ENCODE measurements at regions not wholly inside any gene's neighbourhood (a gene's known extent, or its start where the extent isn't known, plus 50 kb on each side); places are given as distances from the start of the nearest gene placed in this dataset.

DNA sequence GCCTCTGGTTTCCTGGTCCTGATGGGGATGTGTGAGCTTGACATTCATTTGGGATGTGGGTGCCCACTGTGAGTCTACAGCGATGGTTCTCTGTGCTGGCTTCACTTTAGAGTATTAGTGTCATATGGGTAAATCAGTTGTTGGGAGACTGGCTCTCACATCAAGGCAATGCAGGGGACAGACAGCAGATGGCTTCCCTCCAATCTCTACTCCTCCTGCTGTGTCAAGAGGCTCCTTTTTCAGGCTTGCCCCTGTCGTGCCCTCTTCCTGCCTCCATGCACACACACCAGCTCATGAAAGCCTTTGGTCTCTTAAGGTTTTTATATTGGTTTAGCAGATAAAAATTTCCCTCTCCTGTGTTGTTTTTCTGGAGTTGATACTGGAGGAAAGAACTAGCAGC, 315.6 kb downstream of the RDH14 start:
- DNase-seq = no peak

DNA sequence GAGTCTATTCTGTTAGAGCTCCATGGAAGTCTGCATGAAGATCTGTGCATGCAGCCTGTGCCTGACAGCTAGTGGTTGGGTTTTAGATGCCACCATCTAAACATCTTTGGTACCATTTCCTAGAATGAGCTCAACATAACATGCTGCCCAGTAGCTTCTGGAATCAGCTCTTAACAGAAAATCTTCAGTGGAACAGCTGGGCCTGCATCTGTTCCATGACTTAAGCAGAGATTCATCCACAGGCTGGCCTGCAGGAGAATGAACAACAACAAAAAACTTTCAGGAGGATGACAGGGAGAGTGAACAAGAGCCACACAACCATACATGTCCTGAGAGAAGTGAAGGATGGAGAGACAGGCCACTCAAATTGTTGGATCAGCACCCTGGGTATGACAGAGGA, 316.6 kb downstream of the RDH14 start:
- DNase-seq = no peak

GRCh38 chr2:18242716-18243115, 317.7 kb downstream of the RDH14 start:
- DNase-seq = no peak

GRCh38 chr2:18238209-18238608, 322.2 kb downstream of the RDH14 start:
- no peak for DNase-seq

- DNase-seq = no peak
Observed at GRCh38 chr2:18237298-18237697, 323.2 kb downstream of the RDH14 start.

GRCh38 chr2:18232731-18233438, 327.6 kb downstream of the RDH14 start:
- no peak for DNase-seq

- no peak for DNase-seq
Observed at GRCh38 chr2:18230668-18231067, 329.8 kb downstream of the RDH14 start.

DNA sequence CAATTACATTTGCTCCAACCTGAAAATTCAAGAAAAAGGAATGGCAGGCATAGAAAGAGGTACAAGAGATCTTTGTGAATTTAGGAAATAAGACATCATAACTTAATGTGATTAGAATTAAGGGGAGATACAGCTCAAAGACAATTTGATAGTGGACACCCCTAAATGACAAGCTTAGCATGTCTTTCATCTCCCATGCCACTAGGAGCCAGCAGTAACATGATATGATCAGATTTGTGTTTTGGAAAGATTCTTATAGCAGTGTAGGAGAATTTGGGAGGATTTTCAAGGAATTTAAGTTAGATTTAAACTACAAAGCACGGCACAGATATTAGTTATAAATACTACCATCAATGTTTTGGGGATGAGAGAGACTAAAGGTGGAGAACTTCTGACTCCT, 340.8 kb downstream of the RDH14 start:
- peak; percentile 8 for DNase-seq

GRCh38 chr2:18218160-18218933, 339.9 kb downstream of the KCNS3 start:
- no peak for DNase-seq

GRCh38 chr2:18214936-18215335, 336.5 kb downstream of the KCNS3 start:
- DNase-seq = peak; percentile 10

DNA sequence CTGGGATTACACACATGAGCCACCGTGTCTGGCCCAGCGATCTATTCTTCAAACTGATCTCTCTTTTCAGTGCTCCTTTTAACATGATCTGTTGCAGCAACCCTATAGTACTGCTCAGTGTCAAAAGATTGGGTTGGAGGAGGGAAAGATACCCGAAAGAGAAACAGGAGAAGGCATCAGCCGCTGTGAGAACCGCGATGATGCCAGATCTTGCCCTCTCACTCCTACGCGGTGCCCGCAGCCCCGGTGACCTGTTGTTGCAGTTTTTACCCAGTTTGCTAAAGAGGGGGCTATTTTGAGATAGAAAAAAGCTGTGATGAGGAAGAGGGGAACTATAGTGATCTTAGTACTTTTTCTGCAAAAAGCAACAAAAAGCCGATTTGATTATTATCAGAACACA, 335.5 kb downstream of the KCNS3 start:
- DNase-seq = no peak

DNA sequence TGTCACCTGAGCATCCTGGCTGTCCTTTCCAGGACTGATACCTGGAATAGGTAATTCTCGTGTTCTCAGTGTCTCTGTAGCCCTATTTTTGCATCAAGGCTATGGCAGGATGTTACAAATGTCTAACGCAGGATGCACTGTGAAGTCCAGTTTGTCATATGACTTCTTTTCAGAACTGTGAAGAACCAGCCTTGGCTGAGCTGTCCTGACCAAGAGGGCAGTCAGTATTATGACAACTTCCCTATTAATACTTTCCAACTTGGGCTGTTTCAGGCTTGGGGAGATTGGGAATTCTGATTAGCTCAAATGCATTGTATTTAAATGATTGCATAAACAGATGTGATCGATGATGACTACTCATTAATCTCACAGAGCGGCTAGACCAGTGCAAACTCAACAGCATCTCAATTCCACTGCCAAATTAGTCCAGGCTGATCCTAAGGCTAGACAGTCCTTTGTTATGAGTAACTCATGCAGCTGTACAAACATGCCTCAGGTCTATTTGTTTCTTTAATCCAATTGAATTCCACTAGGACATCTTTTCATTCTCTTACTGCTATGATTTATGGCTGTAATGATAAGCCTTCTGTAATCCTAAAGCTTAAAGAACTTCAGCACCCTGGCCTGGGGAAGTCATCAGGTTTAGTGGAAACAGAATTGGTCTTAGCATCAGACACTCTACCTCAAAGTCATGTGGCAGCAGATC, 331.6 kb downstream of the KCNS3 start:
- DNase-seq = peak; percentile 95

DNA sequence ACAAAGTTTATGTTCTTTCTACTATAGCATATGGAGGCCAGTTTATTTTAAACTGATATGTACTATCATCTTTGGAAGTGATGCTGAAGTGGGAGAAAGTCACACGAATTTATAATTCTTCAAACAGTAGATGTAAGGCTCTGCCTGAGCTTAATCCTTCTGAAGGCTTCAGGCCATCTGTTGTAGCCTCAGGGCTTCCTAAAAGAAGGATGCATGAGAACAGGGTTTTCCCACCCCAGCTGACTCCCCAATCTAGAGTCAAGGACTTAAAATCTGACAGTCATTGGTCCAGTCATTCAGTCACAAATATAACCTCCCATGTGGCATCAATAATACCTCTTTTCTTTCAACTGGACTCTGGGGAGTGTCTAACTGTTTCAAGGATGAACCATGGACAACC, 330.5 kb downstream of the KCNS3 start:
- no peak for DNase-seq

- DNase-seq = no peak
Observed at GRCh38 chr2:18200771-18201170, 322.3 kb downstream of the KCNS3 start.

- DNase-seq = no peak
Observed at GRCh38 chr2:18198677-18199076, 320.2 kb downstream of the KCNS3 start.

GRCh38 chr2:18194161-18194560, 315.7 kb downstream of the KCNS3 start:
- no peak for DNase-seq

- DNase-seq = no peak
Observed at GRCh38 chr2:18186816-18187613, 308.5 kb downstream of the KCNS3 start.

DNA sequence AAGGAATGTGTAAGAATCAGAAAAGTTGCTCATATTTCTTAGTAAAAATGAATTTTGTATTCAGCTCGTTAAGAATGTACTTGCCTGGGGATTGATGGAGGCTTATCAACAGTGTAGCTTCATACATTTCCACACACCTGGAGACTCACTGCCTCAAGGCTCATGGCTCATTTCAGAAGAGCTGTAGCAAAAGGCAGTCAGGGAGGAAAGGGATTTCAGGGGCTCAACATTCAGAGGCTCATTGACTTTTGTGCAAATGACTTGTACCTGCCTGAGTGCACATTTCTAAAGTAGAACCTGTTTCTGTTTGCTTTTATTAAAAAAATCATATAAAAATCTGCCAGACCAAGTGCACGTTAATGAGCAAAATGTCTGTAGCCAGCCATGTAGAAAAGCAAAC, 304.4 kb downstream of the KCNS3 start:
- DNase-seq = no peak

- DNase-seq = no peak
Observed at GRCh38 chr2:18180912-18181311, 302.4 kb downstream of the KCNS3 start.

GRCh38 chr2:18180031-18180610, 301.7 kb downstream of the KCNS3 start:
- DNase-seq = no peak

DNA sequence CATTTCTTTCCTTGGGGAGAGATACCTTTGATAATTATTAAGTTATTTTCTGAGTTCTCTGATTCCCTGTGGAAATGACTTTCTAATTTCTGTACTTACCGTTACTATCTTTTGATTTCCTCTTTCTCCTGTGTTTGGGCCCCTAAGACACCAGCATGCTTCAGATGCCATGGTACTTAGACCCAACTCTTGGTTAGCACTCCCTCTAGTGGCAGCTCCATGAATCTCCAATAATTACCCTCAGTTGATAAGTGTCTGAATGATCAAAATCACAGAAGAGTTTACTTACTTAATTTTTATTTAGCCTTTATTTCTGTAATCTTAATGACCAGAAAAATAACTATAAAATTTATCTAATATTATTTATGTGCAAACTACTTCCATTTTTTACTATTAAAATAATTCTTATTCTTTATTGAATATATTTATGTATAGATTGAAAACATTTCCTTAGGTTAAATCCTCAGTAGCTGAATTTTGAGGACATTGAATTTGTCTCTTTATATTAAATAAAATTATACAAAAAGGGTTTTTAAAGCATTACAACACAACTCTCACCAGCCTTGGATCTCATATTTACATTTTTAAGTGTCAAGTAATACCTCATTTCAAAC, 300.4 kb downstream of the KCNS3 start:
- DNase-seq = peak; percentile 64

- DNase-seq = no peak
Observed at GRCh38 chr2:18176679-18177215, 298.3 kb downstream of the KCNS3 start.
